T-helper 1 cell treated with Interleukin-12 subunit alpha and Interleukin-12 subunit beta and Interleukin-4 antibody, amounts not matched to agents 30 ng/mL and 1 ng/mL, for 36 hours (primary cell): ENCODE measurements at regions not wholly inside any gene's neighbourhood (a gene's known extent, or its start where the extent isn't known, plus 50 kb on each side); places are given as distances from the start of the nearest gene placed in this dataset.
"Not testable (repeated sequence)": the region's sequence is repeated elsewhere in the genome, so short reads cannot be mapped to it uniquely, and the experiment has no call there.

Source experiments
- intact Hi-C: fragments of 100-400 bp; cut with micrococcal nuclease; formaldehyde crosslinking; loops from one replicate; pipeline ENCODE4 v1.15.1; 2024

- intact Hi-C loops = no loop called here
Observed at GRCh38 chr1:43108080-43108479, 64.0 kb downstream of the EBNA1BP2 start.

- intact Hi-C loops = no loop called here
Observed at GRCh38 chr1:43107664-43108063, 64.4 kb downstream of the EBNA1BP2 start.

DNA sequence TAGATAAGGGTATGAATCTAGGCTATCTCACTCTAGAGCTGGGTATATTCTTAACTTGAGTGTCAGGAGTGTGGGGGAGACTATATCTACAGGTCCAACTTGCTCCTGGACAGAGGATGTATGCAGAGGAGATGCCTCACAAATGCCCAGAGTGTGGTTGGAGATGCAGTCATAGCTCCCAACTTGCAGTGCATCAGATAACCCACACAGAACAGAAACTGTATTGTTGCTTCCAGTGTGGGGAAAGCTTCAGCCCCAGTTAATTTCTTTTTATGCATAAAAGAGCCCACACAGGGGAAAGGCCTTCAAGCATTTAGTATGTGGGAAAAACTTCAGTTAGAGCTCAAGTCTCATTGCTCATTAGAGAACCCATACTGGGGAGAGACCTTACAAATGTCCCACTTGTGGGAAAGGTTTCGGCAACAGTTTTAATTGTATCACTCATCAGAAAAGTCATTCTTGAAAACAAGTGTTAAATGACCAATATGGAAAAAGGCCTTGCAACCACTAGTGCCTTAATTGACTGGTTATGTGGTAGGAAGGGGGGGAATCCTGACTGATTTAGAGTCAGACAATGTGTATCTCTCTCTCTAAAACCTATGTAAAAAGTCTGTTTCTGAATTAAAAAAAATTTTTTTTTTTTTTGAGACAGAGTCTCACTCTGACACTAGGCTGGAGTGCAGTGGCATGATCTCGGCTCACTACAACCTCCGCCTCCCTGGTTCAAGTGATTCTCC lies 67.9 kb downstream of the EBNA1BP2 start:
- intact Hi-C loops = no loop called here

DNA sequence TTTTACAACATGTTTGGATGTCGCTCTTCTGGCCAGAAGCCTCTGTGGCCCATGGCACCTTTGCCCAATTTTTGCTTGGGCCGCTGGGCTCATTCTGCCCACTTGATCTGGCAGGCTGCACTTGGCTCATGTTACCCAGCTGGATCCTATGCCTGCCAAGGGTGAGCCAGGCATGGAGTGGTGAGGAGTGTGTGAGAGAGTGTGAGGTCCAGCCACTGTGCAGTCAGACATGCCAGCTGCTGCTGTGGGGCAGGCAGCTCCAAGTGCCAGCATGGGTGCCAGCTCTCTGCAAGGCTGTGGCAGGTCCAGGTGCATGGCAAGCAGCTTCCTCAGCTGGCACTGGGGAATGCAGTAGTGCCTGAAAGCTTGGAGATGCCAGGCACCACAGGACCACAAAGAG lies 71.0 kb downstream of the EBNA1BP2 start:
- intact Hi-C loops = no loop called here

- intact Hi-C loops = no loop called here
Observed at GRCh38 chr1:43098200-43098599, 73.9 kb downstream of the EBNA1BP2 start.

DNA sequence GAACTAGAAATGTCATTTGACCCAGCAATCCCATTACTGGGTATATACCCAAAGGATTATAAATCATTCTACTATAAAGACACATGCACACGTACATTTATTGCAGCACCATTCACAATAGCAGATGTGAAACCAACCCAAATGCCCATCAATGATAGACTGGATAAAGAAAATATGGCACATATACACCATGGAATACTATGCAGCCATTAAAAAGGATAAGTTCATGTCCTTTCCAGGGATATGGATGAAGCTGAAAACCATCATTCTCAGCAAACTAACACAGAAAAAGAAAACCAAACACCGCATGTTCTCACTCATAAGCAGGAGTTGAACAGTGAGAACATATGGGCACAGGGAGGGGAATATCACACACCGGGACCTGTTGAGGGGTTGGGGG lies 75.6 kb downstream of the EBNA1BP2 start:
- intact Hi-C loops = not testable (repeated sequence)

- intact Hi-C loops = not testable (repeated sequence)
Observed at GRCh38 chr1:43090812-43091211, 81.3 kb downstream of the EBNA1BP2 start.

DNA sequence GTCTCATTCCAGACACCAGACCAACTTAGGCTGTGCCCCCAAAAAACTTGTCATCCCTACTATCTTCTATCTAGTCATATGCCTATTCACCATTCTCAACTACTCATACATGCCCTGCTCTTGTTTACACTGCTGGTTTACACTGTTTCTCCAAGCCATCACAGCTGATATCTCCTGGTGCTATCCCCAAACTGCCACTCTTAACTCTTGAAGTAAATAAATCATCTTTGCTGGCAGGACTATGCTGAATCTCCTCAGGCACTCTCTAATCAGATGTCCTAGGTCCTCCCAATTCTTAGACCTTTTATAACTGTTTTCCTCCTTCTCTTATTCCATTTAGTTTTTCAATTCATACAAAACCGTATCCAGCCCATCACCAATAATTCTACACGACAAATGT lies 81.9 kb downstream of the EBNA1BP2 start:
- intact Hi-C loops = not testable (repeated sequence)

- intact Hi-C loops = no loop called here
Observed at GRCh38 chr1:43083375-43083891, 88.7 kb downstream of the EBNA1BP2 start.

DNA sequence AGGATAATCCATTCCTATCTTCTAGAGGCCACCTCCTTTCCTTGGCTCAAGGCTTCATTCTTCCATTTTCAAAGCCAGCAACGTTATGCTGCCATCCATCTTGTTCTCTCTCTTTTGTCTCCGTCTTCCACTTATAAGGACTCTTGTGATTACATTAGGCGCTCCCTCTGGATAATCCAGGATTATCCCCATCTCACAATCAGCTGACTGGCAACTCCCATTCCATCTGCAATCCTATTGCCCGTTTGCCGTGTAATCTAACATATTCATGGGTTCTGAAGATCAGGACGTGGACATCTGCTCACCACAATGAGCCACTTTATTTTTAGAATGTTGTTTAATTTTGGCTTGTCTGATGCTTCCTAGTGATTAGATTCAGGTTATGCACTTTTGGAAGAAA lies 89.3 kb downstream of the EBNA1BP2 start:
- intact Hi-C loops = no loop called here

DNA sequence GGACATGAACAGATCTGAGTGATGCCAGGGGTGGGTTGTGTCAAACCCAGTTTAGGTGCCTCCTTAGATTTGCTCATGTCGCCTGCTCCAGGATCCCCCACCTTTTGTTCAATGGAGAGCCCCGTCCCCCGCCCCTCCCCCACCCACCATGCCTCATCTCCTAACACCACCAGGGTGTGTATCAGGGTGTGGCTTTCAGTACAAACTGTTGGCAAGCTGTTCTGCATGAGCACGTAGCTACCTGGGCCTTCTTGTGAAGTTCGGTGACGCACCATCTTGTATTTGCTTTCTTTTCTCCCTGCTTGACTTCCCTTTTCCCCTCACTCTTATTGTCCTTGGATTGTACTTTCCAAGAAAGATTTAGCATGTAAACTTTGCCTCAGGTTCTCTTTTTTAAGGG lies 94.8 kb downstream of the EBNA1BP2 start:
- intact Hi-C loops = no loop called here

GRCh38 chr1:43074709-43075108 lies 97.4 kb downstream of the EBNA1BP2 start:
- intact Hi-C loops = loop anchor here (1.0 kb wide), 1 partner anchor 256 kb away; no protein-coding TSS in a partner anchor

DNA sequence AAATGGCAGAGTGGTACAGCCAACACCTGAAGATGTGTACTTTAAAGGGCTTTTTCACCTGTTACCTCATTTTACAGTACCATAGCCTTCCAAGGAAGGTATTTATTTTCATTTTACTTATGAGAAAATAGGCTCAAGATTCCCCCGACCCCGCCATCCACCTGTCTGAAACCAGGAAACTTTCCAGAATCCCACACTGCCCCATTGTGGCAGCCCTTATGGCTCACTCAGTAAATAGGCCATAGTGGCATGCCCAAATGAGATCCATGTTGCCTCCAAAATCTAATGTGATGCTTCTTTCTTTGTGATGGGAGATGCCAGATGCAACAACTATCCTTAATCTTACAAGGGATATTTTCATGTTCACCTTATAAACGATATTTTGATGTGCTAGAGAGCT lies 97.8 kb downstream of the EBNA1BP2 start:
- intact Hi-C loops = loop anchor here (1.0 kb wide), 1 partner anchor 256 kb away; no protein-coding TSS in a partner anchor

- intact Hi-C loops = loop anchor here (1.0 kb wide), 8 partner anchors 114 to 495 kb away; partner anchors contain the start of gene YBX1
Observed at GRCh38 chr1:43073490-43074230, 98.4 kb downstream of the EBNA1BP2 start.

GRCh38 chr1:43072314-43072713 lies 99.8 kb downstream of the EBNA1BP2 start:
- intact Hi-C loops = no loop called here

GRCh38 chr1:43071241-43071640 lies 100.8 kb downstream of the EBNA1BP2 start:
- intact Hi-C loops = no loop called here

GRCh38 chr1:43069461-43070050 lies 102.5 kb downstream of the EBNA1BP2 start:
- intact Hi-C loops = no loop called here

GRCh38 chr1:43068911-43069310 lies 103.2 kb downstream of the EBNA1BP2 start:
- intact Hi-C loops = no loop called here

DNA sequence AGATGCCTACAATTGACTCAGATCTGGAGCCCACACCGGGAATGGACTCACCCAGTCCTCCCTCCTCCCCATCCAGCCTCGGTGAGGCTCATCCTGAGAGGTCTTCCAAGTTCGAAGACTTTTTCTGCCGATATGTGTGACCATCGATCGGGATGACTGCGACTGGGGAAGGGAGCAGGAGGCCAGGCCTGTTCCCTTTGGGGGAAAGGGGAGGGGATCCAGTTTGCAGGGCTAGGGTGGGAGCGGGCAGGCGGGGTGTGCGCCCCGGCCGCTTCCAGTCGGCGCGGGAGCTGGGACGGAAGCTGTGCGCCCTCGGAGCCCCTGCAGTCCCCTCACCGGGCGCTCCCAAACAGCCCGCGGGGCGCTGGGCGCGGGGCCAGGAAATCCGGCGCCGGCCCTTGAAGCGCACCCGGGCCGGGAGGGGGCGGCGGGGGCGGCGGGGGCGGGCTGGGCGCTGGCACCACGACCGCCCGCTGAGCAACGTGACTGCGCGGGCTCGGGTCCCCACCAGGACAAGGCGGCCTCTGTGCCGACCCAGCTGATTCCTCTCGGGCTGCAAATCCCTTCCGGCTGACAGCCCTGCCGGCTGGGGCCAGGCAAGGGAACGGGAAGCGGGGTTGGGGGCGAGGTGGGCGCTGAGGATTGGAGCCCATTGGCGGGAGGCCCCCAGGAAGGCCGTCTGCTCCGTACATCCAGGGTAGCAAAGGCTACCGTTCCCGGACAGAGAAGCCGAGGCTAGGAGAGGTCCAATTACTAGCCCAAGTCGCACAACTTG lies 103.9 kb downstream of the EBNA1BP2 start:
- intact Hi-C loops = no loop called here

DNA sequence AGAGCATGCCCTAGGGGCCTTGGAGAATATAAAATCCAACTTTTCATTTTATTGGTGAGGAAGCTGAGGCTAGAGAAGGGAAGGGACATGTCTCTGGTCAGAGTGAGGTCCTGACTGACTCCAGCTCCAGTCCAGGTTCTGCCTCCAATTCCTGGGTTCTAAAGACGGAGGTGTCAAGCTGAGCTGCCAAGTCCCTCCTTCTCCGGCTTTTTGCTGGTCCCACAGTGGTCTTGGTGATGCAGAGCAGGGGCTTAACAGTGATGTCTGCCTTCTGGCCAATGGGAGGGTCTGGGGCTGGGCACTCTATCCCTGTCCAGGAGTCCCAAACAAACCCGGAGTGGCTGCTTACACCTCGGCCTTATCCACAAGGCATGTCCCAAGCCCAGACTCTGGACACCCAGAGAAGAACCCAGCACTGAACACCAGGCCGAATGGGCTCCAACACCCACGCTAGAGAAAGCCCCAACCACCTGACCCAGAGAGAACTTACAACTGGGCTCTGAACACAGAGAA lies 104.8 kb downstream of the EBNA1BP2 start:
- intact Hi-C loops = no loop called here

- intact Hi-C loops = no loop called here
Observed at GRCh38 chr1:43066578-43066977, 105.5 kb downstream of the EBNA1BP2 start.
